MG63 (cell line): ENCODE measurements at regions not wholly inside any gene's neighbourhood (a gene's known extent, or its start where the extent isn't known, plus 50 kb on each side); places are given as distances from the start of the nearest gene placed in this dataset.

ENCODE experiments used
- DNase-seq: peaks from one replicate; pipeline ENCODE4 v3.0.0-alpha.2; 2020
- H3K27me3 ChIP-seq: fragments of 250-450 bp; sonication (Bioruptor Pico); 2 replicates; pipeline ENCODE4 v1.5.1; 2020; ENCODE audit warnings: mild to moderate bottlenecking, moderate library complexity
- H3K36me3 ChIP-seq: fragments of 250-450 bp; sonication (Bioruptor Pico); 2 replicates; pipeline ENCODE4 v1.5.1; 2020; ENCODE audit warnings: mild to moderate bottlenecking, moderate library complexity
- H3K4me3 ChIP-seq: fragments of 250-450 bp; sonication (Bioruptor Pico); 2 replicates; pipeline ENCODE4 v1.5.1; 2020; ENCODE audit warnings: mild to moderate bottlenecking, moderate library complexity
- H3K9me3 ChIP-seq: fragments of 250-450 bp; sonication (Bioruptor Pico); 2 replicates; pipeline ENCODE4 v1.5.1; 2020; ENCODE audit warnings: mild to moderate bottlenecking, moderate library complexity

DNA sequence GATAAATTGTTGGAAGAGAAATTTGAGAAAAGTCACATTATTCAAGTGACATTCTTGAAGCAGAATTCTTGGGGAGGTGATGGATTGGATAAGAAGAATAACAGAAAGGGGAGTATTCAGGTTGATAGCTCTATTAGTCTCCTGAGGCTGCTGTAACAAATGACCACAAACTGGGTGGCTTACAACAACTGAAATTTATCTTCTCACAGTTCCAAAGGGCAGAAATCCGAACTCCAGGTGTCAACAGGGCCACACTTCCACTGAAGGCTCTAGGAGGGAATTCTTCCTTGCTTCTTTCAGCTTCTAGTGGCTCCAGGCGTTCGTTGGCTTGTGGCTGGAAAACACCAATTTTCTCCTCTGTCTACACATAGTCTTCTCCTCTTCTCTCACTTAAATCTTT is 99.8 kb downstream of the TES start:
- H3K4me3 ChIP-seq: no peak overlapping the region

DNA sequence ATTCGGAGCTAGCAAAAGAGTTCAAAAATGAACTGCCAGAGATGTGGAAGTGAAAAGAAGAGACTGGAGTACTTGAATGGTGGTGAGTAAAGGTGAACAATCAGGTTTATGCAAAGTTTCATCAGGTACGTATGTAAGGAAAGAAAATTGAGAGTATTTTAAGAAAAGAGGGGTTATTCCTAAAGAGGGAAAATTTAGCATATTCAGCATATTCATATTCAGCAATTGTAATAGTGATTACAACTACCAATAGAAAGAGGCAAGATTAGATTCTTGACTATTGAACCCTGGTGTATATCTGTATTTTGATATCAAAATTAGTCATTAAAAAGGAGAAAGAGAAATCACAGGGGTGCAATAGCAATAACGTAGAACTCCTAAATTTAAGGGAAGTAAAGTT is 100.9 kb downstream of the TES start:
- DNase-seq: no peak
- Histone ChIP-seq H3K4me3 (no peak overlapping the region), H3K9me3 (no peaks in the 10 kb centered on the region), H3K27me3 (no peaks in the 10 kb centered on the region), H3K36me3 (no peaks in the 10 kb centered on the region)

More for the DNA sequence above, 99.8 kb downstream of the TES start:
- Histone ChIP-seq H3K36me3 (no peaks in the 10 kb centered on the region), H3K9me3 (no peaks in the 10 kb centered on the region), H3K27me3 (no peaks in the 10 kb centered on the region)
- no peak for DNase-seq

DNA sequence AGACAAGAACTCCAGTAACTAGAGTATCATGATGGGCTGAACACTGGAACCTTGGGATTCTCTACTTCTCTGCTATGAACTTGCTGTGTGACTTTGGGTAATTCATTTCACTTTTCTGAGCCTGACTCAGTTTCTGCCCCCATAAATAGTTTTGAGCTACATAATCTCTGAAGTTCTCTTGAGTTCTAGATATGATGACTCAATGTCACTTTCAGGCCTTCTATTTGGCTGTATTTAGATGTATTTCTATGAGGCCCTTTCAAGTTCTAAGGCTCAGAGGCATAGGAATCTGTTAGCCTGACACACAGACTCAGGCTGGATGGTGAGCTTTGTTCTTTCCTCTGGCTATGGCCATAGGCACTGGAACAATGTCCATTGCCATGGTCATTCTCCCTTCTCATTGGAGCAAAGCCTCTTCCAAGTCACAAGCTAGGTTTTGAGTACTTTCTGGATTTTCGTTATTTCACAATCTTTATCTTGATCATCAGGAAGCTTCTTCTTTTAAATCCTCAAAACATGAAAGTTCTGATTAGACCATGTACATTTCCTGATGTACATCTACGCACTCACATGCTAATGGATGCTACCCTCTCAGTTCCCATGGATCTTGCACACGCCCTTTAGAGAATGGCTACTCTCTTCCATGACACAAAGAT is 101.6 kb downstream of the TES start:
- Histone ChIP-seq H3K4me3 (no peak overlapping the region), H3K9me3 (no peaks in the 10 kb centered on the region), H3K27me3 (no peaks in the 10 kb centered on the region), H3K36me3 (no peaks in the 10 kb centered on the region)
- no peak for DNase-seq

DNA sequence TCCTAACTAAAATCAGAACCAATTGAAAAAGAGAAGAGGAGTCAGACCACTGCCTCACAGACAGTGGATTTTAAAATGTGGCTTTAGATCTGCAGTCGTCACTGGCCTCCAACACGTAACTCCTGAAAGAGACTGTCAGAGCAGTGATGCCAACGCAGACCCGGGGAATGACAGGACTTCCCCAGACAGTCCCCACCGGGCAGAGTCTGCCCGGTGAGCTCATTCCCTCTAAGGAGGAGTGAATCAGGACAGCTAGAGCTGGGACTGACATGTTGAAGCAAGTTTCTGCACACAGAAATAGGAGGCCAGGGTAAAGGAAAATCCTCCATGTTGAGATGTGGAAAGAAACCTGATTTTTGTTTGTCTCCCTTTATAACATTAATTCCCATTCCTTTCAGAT is 105.0 kb downstream of the TES start:
- Histone ChIP-seq H3K4me3 (no peak overlapping the region), H3K9me3 (no peaks in the 10 kb centered on the region)
- DNase-seq: peak; percentile 8

DNA sequence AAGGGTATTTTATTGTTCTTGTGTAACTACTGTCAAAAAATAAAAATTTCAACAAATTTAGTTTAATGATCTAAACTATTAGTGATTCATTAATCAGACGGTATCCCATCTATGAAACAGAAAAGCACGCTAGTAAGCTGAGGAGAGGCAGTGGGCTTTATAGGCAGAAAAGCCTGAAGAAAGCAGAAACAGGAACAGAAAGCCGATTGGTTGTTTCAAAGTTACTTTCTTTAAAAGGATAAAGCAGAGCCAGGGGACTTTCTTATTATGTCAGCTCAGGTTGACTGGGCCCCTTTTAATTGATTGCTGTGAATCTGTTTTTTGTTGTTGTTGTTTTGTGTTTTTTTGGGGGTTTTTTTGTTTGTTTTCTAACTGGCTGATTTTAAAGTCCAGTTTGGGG is 105.5 kb downstream of the TES start:
- Histone ChIP-seq H3K27me3 (no peaks in the 10 kb centered on the region), H3K4me3 (no peak overlapping the region), H3K9me3 (no peaks in the 10 kb centered on the region), H3K36me3 (no peaks in the 10 kb centered on the region)
- no peak for DNase-seq

More for the DNA sequence above, 105.0 kb downstream of the TES start:
- Histone ChIP-seq H3K36me3 (no peaks in the 10 kb centered on the region), H3K27me3 (no peaks in the 10 kb centered on the region)

DNA sequence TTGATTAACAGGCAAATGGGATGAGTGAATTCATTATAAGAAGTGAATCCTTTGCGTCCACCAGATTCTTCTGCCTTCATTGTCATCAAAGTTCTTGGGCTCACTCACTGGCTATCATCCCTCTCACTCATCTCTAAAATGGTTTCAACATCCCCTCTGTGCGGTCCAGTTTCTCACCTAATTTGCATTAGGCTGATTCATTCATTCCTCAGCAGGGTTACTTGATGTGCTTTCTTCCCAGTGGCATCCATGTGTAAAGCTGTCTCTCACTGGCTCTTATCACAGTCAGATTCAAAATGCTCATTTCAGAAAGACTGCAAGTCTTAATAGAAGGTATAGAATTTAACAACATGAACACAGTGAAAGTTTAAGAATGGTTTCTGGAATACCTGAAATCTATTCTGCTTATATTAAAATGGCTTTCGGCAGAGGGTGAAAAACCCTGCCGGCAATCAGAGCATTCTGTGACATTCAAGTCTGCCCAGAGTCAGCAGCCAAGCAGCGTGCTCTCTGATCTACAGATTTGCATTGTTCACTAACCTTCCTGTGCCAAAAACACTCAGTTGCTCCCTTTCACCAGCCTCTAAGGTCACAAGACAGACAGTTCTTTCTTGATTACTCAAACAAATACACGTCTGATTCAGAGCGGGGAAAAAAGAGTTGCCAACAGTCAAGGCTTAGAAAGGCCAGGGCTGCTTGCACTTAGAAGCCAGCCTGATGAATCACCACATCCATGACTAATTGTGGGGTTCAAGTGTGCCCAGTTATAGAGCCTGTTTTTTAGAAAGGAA is 106.7 kb downstream of the TES start:
- no peaks in the 10 kb centered on the region for H3K9me3 ChIP-seq
- H3K27me3 ChIP-seq: no peaks in the 10 kb centered on the region
- DNase-seq: peak; percentile 83
- H3K4me3 ChIP-seq: peak overlapping the region; percentile 19
- no peaks in the 10 kb centered on the region for H3K36me3 ChIP-seq

DNA sequence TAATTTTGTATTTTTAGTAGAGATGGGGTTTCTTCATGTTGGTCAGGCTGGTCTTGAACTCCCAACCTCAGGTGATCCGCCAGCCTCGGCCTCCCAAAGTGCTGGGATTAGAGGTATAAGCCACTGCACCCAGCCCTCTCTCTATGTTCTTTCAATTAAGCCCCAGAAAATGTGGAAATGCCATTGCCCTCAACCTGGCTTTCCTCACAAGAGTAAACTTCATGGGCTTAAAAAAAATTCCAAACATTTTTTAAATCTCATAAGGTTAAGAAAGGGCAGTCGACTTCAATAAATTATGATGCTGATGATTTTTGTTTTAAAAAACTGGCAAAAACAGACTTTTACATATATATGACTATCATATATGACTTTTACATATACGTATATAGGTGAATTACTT is 107.6 kb downstream of the TES start:
- Histone ChIP-seq H3K9me3 (no peaks in the 10 kb centered on the region), H3K27me3 (no peaks in the 10 kb centered on the region), H3K4me3 (no peak overlapping the region), H3K36me3 (no peaks in the 10 kb centered on the region)
- DNase-seq: peak; percentile 3

DNA sequence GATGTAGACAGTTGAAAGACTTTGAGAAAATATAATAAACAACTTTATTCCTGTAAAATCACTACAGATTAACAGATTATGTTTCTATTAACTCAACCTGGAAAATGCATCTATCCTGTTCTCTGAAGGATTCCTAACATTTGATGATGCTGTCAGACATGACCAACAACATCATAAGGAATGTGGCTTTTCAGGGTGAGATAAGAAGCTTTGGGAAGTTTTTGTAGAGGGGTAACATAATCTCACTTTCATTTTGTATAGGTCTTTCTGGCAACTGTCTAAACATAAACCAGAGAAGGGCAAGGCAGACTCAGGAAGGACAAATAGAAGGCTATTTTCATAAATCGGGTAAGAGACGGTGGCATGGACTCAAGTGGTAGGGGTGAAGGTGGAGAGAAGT is 112.2 kb downstream of the TES start:
- DNase-seq: no peak
- H3K36me3 ChIP-seq: no peaks in the 10 kb centered on the region

DNA sequence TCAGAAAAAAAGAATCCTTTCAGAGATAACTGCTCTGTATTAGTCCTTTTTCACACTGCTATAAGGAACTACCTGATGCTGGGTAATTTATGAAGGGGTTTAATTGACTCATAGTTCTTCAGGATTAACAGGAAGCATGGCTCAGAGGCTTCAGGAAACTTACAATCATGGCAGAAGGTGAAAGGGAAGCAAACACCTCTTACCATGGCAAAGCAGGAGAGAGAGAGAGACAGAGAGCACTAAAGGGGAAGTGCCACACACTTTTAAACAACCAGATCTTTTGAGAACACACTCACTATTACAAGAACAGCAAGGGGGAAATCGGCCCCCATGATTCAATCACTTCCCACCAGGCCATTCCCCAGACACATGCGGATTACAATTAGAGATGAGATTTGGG is 114.2 kb downstream of the TES start:
- no peaks in the 10 kb centered on the region for H3K9me3 ChIP-seq
- H3K4me3 ChIP-seq: no peak overlapping the region
- no peaks in the 10 kb centered on the region for H3K27me3 ChIP-seq
- DNase-seq: no peak
- no peaks in the 10 kb centered on the region for H3K36me3 ChIP-seq

More for the DNA sequence above, 112.2 kb downstream of the TES start:
- no peak overlapping the region for H3K4me3 ChIP-seq
- no peaks in the 10 kb centered on the region for H3K9me3 ChIP-seq
- no peaks in the 10 kb centered on the region for H3K27me3 ChIP-seq

DNA sequence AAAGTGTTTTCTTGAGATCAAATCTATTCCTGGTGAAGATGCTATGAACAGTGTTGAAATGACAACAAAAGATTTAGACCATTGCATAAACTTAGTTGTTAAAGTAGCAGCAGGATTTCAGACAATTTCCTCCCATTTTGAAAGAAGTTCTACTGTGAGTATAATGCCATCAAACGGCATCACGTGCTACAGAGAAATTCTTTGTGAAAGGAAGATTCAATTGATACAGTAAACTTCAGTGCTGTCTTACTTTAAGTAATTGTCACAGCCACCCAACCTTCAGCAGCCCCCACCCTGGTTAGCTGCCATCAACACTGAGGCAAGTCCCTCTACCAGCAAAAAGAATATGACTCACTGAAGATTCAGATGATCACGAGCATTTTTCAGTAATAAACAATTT is 115.2 kb downstream of the TES start:
- H3K27me3 ChIP-seq: no peaks in the 10 kb centered on the region
- H3K36me3 ChIP-seq: no peaks in the 10 kb centered on the region
- no peak for DNase-seq
- H3K4me3 ChIP-seq: no peak overlapping the region
- no peaks in the 10 kb centered on the region for H3K9me3 ChIP-seq

DNA sequence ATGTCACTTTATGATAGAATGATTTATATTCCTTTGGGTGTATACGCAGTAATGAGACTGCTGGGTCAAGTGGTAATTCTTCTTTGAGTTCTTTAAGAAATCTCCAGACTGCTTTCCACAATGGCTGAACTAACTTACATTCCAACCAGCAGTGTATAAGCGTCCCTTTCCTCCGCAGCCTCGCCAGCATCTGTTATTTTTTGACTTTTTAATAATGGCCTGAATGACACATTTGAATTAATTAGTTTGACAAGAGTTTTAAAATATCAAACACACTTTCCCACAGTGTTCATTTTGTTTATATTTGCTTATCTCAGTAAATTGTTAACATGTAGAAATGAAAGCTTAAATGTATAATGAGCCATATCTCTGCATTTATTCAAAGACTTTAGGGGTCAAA is 116.8 kb downstream of the TES start:
- Histone ChIP-seq H3K27me3 (no peaks in the 10 kb centered on the region), H3K9me3 (no peaks in the 10 kb centered on the region), H3K36me3 (no peaks in the 10 kb centered on the region), H3K4me3 (no peak overlapping the region)
- DNase-seq: no peak

DNA sequence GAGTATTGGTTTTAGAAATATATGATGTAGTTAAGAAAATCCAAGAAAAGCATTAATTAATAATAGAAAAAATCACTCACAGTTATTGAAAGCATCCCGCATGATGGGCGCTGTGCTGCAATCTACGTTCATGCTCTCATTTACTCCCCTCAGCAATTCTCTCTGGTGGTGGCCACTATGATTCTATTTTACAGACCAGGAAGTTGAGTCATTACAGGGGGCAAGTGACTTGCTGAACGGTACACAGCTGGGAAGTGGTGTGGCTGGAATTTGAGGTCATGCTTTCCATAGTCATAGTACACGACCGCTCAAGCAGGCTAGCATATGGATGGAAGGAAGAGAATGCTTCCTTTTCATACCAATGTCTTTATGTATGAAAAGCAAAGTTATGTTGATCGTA is 117.4 kb downstream of the TES start:
- no peaks in the 10 kb centered on the region for H3K9me3 ChIP-seq
- no peaks in the 10 kb centered on the region for H3K27me3 ChIP-seq
- H3K4me3 ChIP-seq: no peak overlapping the region
- no peaks in the 10 kb centered on the region for H3K36me3 ChIP-seq
- no peak for DNase-seq

DNA sequence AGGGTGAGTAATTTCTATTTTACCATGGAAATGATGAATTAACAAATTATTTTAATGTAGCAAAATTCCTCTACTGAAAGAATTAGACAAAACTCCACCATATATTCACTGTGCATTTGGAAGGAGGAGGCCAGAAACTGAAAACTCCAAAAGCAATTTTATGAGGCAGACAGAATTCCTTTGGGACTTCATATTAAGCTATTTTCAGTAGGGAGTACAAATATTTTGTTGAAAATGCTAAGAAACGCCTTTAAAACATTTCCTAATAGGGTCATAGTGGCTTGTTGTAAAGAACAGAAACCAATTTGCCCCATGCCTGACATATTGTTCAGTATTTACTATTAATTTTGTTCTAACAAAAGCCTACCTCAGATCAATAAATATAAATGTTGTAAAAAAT is 117.8 kb downstream of the TES start:
- no peaks in the 10 kb centered on the region for H3K9me3 ChIP-seq
- H3K27me3 ChIP-seq: no peaks in the 10 kb centered on the region
- no peak for DNase-seq
- no peaks in the 10 kb centered on the region for H3K36me3 ChIP-seq
- no peak overlapping the region for H3K4me3 ChIP-seq

DNA sequence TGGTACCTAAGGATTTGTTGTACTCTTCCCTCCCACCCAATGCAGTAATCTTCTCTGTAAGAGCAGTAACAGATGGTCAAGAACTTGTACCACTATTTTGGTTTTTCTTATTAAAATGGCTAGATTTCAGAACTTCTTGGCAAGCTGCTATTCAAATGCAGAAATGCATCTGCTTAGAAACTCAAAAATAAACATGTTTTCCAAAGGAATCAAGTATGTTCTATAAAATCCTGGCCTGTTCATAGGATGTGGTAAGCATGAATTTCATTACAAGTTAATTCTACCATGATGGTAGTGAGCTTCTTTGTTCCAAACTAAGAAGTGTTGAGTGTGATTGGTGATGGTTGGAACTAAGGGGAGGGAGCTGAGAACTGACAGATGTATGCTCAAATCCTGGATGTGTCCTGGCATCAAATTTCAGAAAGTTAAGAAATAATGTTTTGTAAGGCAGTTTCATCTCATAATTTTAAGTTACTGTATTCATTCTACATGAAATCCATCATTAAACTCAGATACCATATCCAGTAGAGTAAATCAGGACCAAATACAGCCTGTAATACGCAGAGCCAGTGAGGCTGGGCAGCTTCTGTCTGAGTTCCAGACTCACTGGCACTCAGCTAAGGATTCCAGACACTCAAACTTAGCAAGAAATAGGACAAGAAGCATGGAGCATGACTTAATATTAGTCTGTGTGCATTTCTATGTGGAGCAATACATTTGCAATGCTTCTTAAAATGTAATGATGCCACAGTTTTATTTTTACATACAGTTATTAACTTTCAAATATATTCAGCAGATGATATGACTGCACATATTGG is 119.6 kb downstream of the TES start:
- H3K9me3 ChIP-seq: no peaks in the 10 kb centered on the region
- H3K27me3 ChIP-seq: no peaks in the 10 kb centered on the region
- no peaks in the 10 kb centered on the region for H3K36me3 ChIP-seq
- H3K4me3 ChIP-seq: no peak overlapping the region
- DNase-seq: no peak

DNA sequence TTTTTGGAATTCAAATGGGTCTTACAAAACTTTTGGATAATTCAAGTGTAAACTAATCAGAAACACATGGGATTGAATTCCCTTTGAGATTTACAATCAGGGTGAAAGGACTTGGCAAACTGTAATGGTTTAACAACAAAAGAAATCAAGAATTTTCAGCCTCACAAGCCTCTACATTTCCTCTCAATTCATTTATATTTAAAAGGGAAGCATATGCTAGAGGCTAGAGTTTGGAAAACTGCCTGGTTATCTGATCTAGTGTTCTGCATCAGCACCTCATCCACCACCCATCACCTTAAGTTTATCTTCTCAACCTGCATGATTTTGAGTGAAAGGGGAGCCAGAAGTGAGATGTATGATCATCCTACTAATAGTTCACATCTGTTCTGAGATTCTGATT is 120.7 kb downstream of the TES start:
- no peak for DNase-seq
- H3K36me3 ChIP-seq: no peaks in the 10 kb centered on the region
- H3K9me3 ChIP-seq: no peaks in the 10 kb centered on the region
- H3K4me3 ChIP-seq: no peak overlapping the region
- H3K27me3 ChIP-seq: no peaks in the 10 kb centered on the region

DNA sequence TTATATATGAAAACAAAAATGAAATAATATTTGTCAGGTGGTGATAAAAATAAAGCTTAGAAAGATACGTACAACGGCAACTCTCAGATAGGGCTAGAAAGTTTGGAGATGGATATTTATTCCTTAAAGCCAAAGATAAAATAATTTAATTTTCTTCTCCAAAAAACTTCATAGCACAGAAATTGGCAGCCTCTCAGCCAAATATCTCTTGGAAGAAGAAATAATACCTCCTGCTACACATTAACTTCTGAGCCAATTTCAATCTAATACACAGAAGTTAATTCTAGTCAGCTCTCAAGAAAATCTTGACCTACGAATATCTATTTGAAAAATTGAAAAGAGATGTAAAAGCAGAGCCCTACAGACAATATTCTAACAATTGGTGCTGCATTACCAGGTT is 122.4 kb downstream of the TES start:
- no peak for DNase-seq
- H3K36me3 ChIP-seq: no peaks in the 10 kb centered on the region
- no peaks in the 10 kb centered on the region for H3K9me3 ChIP-seq
- no peaks in the 10 kb centered on the region for H3K27me3 ChIP-seq
- no peak overlapping the region for H3K4me3 ChIP-seq

DNA sequence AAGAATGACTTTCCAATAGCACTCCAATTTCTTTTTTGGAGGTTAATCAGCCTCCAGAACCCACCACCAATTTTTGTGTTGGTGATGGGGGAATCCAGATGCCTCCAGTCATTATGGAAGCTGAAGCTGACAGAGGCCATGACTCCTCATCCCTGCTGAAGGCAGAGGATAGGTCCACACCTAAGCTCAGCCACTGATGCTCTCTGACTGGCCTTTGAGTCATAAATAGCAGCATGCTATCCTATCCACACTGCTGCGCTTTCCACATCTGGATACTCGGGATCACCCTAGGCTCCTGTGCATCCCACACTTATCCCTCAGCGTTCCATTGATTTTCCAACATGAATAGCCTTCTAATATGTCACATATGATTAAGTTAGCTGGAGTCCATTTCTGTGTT is 124.2 kb downstream of the TES start:
- Histone ChIP-seq H3K36me3 (no peaks in the 10 kb centered on the region), H3K9me3 (no peaks in the 10 kb centered on the region), H3K27me3 (no peaks in the 10 kb centered on the region), H3K4me3 (no peak overlapping the region)
- no peak for DNase-seq
